ENCODE measurements at regions not wholly inside any gene's neighbourhood (a gene's known extent, or its start where the extent isn't known, plus 50 kb on each side); places are given as distances from the start of the nearest gene placed in this dataset.

- no peak for DNase-seq
- H3K36me3 ChIP-seq (replicated peaks): no peaks in the 10 kb centered on the region
- no peak overlapping the region for H3K27ac ChIP-seq
- H3K27me3 ChIP-seq (replicated peaks): peaks cover 2% of the 10 kb centered on the region
- in situ Hi-C loops (cut with HindIII; ENCODE audit: low pct_ligation_motif_present, low sequenced_read_pairs): no loop called here
- no peak for TF ChIP-seq CTCF (IDR thresholded peaks at IDR 0.05; ENCODE audit: low read depth, low read length, missing control alignments)
- H3K4me3 ChIP-seq (ENCODE audit: low read depth, low read length): no peak overlapping the region
These were observed 127.8 kb upstream of the NR4A3 start for GRCh38 chr9:99693888-99694287.

GRCh38 chr9:99694393-99694792 is 127.3 kb upstream of the NR4A3 start:
- Histone ChIP-seq H3K27me3 (replicated peaks) (peaks cover 2% of the 10 kb centered on the region), H3K27ac (no peak overlapping the region), H3K4me3 (ENCODE audit: low read depth, low read length) (no peak overlapping the region), H3K36me3 (replicated peaks) (no peaks in the 10 kb centered on the region)
- in situ Hi-C loops (cut with HindIII; ENCODE audit: low pct_ligation_motif_present, low sequenced_read_pairs): no loop called here
- DNase-seq: no peak
- no peak for TF ChIP-seq CTCF (IDR thresholded peaks at IDR 0.05; ENCODE audit: low read depth, low read length, missing control alignments)

GRCh38 chr9:99699396-99699795 is 122.3 kb upstream of the NR4A3 start:
- in situ Hi-C loops (cut with HindIII; ENCODE audit: low pct_ligation_motif_present, low sequenced_read_pairs): no loop called here
- no peak overlapping the region for H3K4me3 ChIP-seq (ENCODE audit: low read depth, low read length)
- no peak for DNase-seq
- no peaks in the 10 kb centered on the region for H3K27me3 ChIP-seq (replicated peaks)
- no peak overlapping the region for H3K27ac ChIP-seq
- H3K36me3 ChIP-seq (replicated peaks): no peaks in the 10 kb centered on the region
- TF ChIP-seq CTCF (IDR thresholded peaks at IDR 0.05; ENCODE audit: low read depth, low read length, missing control alignments): no peak

GRCh38 chr9:99712214-99712613 is 109.5 kb upstream of the NR4A3 start:
- TF ChIP-seq CTCF (IDR thresholded peaks at IDR 0.05; ENCODE audit: low read depth, low read length, missing control alignments): no peak
- H3K27ac ChIP-seq: no peak overlapping the region
- no peaks in the 10 kb centered on the region for H3K27me3 ChIP-seq (replicated peaks)
- in situ Hi-C loops (cut with HindIII; ENCODE audit: low pct_ligation_motif_present, low sequenced_read_pairs): no loop called here
- no peaks in the 10 kb centered on the region for H3K36me3 ChIP-seq (replicated peaks)
- no peak overlapping the region for H3K4me3 ChIP-seq (ENCODE audit: low read depth, low read length)
- DNase-seq: no peak

- H3K27ac ChIP-seq: no peak overlapping the region
- in situ Hi-C loops (cut with HindIII; ENCODE audit: low pct_ligation_motif_present, low sequenced_read_pairs): no loop called here
- H3K27me3 ChIP-seq (replicated peaks): no peaks in the 10 kb centered on the region
- H3K4me3 ChIP-seq (ENCODE audit: low read depth, low read length): no peak overlapping the region
- H3K36me3 ChIP-seq (replicated peaks): no peaks in the 10 kb centered on the region
- DNase-seq: no peak
- no peak for TF ChIP-seq CTCF (IDR thresholded peaks at IDR 0.05; ENCODE audit: low read depth, low read length, missing control alignments)
These were observed 107.8 kb upstream of the NR4A3 start for GRCh38 chr9:99713838-99714306.

- in situ Hi-C loops (cut with HindIII; ENCODE audit: low pct_ligation_motif_present, low sequenced_read_pairs): no loop called here
- Histone ChIP-seq H3K27me3 (replicated peaks) (no peaks in the 10 kb centered on the region), H3K27ac (no peak overlapping the region), H3K4me3 (ENCODE audit: low read depth, low read length) (no peak overlapping the region), H3K36me3 (replicated peaks) (no peaks in the 10 kb centered on the region)
- DNase-seq: no peak
- TF ChIP-seq CTCF (IDR thresholded peaks at IDR 0.05; ENCODE audit: low read depth, low read length, missing control alignments): no peak
These were observed 103.1 kb upstream of the NR4A3 start for GRCh38 chr9:99718631-99719030.

Data from brain microvascular endothelial cell (primary cell).